Activated naive CD8-positive, alpha-beta T cell treated with anti-CD3 and anti-CD28 coated beads, Interleukin-2, amount 10 ng/mL, durations not matched to agents 7 days and 5 days (primary cell): ENCODE measurements at regions not wholly inside any gene's neighbourhood (a gene's known extent, or its start where the extent isn't known, plus 50 kb on each side); places are given as distances from the start of the nearest gene placed in this dataset.
"Not testable (repeated sequence)": the region's sequence is repeated elsewhere in the genome, so short reads cannot be mapped to it uniquely, and the experiment has no call there.

ENCODE experiments used
- ATAC-seq: fragments of 150-1000 bp; cut with Tn5 transposase; one replicate; pipeline ENCODE4 v1.10.0; 2021; ENCODE audit warnings: low read depth, moderate library complexity
- POLR2A ChIA-PET: fragments of 350-600 bp; sonication (Branson Sonifier 250); formaldehyde crosslinking; loops from one replicate; lab custom pipeline; 2021; ENCODE audit warnings: antibody characterized with exemption; lab: Charles Lee
- DNase-seq: peaks from one replicate; pipeline ENCODE4 v3.0.0; 2021
- H3K27ac Mint-ChIP-seq: one replicate; pipeline ENCODE4 v1.8.0; 2022; ENCODE audit warnings: mild to moderate bottlenecking, mixed read lengths
- H3K27me3 Mint-ChIP-seq: one replicate; pipeline ENCODE4 v1.8.0; 2022; ENCODE audit warnings: mild to moderate bottlenecking, moderate library complexity, mixed read lengths
- H3K36me3 Mint-ChIP-seq: one replicate; pipeline ENCODE4 v1.8.0; 2021; ENCODE audit warnings: mild to moderate bottlenecking, mixed read lengths
- H3K4me1 Mint-ChIP-seq: one replicate; pipeline ENCODE4 v1.8.0; 2021; ENCODE audit warnings: mixed read lengths
- H3K4me3 Mint-ChIP-seq: one replicate; pipeline ENCODE4 v1.8.0; 2022; ENCODE audit warnings: mild to moderate bottlenecking, moderate library complexity, mixed read lengths
- H3K9me3 Mint-ChIP-seq: one replicate; pipeline ENCODE4 v1.8.0; 2021; ENCODE audit warnings: mixed read lengths

DNA sequence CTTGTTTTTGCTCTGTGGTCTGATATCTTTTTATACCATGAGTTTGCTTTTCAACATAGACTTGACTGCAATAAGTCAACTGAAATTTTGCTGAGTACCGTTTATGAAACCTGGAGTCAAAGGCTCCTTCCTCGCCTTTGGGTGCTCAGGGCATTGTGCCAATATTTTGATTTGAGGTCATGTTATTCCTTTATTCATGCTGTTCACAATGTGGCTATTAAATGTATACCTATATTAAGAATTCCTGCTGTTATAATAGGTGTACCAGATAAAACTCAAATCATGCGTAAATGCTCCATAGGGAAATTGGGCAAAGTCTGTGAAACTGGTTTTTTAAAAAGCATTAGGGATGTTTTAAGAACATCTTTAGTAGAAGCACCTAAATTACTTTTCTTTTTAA is 334.0 kb upstream of the NUDT12 start:
- POLR2A ChIA-PET = no interaction called here
- ATAC-seq (no peak), DNase-seq (no peak)
- H3K27me3 Mint-ChIP-seq = no peaks in the 10 kb centered on the region
- no peaks in the 10 kb centered on the region for H3K36me3 Mint-ChIP-seq
- no peaks in the 10 kb centered on the region for H3K4me1 Mint-ChIP-seq
- H3K9me3 Mint-ChIP-seq = peaks cover 7% of the 10 kb centered on the region
- H3K4me3 Mint-ChIP-seq = no peak overlapping the region
- no peak overlapping the region for H3K27ac Mint-ChIP-seq

DNA sequence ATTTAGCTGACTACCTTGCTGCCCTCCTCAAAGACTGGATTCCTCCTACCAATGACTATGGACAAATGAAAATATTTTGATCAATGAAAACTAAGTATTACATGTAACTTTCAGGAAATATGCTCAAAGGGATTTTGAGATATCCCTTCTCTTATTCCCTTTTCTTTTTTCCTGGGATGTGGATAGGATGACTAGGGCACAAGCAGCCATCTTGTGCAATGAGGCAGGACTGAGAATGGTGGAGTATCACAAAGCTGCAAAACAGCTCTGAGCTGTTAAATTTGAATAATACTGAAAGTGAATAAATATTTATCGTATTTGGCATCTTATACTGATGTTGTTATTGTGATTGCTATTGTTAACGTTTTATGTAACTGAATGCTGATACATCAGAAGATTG is 333.1 kb upstream of the NUDT12 start:
- no peak overlapping the region for H3K27ac Mint-ChIP-seq
- no peaks in the 10 kb centered on the region for H3K36me3 Mint-ChIP-seq
- ATAC-seq (no peak), DNase-seq (no peak)
- no peak overlapping the region for H3K4me3 Mint-ChIP-seq
- H3K27me3 Mint-ChIP-seq = no peaks in the 10 kb centered on the region
- H3K9me3 Mint-ChIP-seq = peaks cover 5% of the 10 kb centered on the region
- POLR2A ChIA-PET = no interaction called here
- H3K4me1 Mint-ChIP-seq = no peaks in the 10 kb centered on the region

DNA sequence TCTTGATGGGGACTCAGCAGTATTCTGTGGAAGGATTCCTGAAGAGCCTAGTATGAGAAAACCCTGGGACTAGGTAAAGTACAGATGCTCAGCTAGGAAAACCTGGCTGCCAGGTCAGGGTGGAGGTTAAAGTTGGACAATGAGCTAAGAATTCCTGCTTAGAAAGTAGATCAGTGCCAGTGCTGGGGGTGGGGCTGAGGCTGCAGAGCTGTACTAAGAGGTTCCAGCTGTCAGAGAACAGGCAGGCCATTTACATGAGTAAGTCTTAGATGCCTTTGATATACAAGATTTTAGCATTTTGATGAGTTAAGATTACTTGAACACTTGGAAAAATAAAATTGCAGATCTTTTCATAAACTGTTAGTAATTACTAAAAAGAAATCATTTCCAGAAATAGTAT is 332.3 kb upstream of the NUDT12 start:
- no peak overlapping the region for H3K27ac Mint-ChIP-seq
- POLR2A ChIA-PET = no interaction called here
- no peak for DNase-seq
- H3K27me3 Mint-ChIP-seq = no peaks in the 10 kb centered on the region
- H3K4me3 Mint-ChIP-seq = no peak overlapping the region
- H3K36me3 Mint-ChIP-seq = no peaks in the 10 kb centered on the region
- no peaks in the 10 kb centered on the region for H3K4me1 Mint-ChIP-seq
- H3K9me3 Mint-ChIP-seq = peaks cover 5% of the 10 kb centered on the region
- no peak for ATAC-seq

DNA sequence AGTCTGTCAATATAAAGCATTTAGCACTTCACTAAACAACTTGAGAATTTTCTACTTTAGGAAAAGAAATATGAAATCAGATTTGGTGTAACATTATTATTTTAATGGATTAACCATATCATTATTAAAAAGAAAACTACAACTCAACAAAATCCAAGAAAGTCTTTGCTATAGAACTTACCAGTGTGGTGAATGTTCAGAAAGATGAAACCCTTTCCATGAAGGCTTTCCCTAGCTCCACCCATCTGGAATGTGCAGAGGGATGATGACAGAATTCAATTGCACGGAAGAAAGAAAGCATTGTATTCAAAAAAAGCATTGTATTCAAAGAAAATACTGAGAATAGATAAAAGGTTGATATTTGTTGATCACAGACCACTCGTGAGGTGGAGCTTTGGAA is 328.6 kb upstream of the NUDT12 start:
- DNase-seq (no peak), ATAC-seq (no peak)
- Mint-ChIP-seq H3K36me3 (no peaks in the 10 kb centered on the region), H3K4me3 (no peak overlapping the region), H3K4me1 (no peaks in the 10 kb centered on the region), H3K27ac (no peak overlapping the region), H3K27me3 (no peaks in the 10 kb centered on the region), H3K9me3 (no peaks in the 10 kb centered on the region)
- POLR2A ChIA-PET = no interaction called here

DNA sequence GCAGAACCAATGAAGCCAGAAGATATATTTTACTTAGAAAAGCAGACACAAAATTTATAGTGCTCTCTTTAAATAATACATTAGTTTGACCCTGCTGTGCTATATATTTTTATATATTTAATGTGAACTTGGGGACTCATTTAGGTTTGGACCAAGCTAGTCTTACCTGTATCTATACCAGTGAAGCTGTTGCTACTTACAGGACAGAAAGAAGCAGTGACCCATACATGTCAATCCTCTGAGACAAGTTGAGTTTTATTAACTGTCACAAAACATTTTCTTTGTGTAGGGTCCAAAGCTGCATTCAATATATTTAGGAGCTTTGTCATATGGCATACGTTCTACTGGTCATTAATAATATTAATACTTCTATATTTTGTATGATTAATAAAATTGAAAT is 327.7 kb upstream of the NUDT12 start:
- H3K4me1 Mint-ChIP-seq = no peaks in the 10 kb centered on the region
- DNase-seq = no peak
- no peaks in the 10 kb centered on the region for H3K9me3 Mint-ChIP-seq
- POLR2A ChIA-PET = no interaction called here
- H3K4me3 Mint-ChIP-seq = no peak overlapping the region
- ATAC-seq = no peak
- no peak overlapping the region for H3K27ac Mint-ChIP-seq
- no peaks in the 10 kb centered on the region for H3K27me3 Mint-ChIP-seq
- H3K36me3 Mint-ChIP-seq = no peaks in the 10 kb centered on the region

DNA sequence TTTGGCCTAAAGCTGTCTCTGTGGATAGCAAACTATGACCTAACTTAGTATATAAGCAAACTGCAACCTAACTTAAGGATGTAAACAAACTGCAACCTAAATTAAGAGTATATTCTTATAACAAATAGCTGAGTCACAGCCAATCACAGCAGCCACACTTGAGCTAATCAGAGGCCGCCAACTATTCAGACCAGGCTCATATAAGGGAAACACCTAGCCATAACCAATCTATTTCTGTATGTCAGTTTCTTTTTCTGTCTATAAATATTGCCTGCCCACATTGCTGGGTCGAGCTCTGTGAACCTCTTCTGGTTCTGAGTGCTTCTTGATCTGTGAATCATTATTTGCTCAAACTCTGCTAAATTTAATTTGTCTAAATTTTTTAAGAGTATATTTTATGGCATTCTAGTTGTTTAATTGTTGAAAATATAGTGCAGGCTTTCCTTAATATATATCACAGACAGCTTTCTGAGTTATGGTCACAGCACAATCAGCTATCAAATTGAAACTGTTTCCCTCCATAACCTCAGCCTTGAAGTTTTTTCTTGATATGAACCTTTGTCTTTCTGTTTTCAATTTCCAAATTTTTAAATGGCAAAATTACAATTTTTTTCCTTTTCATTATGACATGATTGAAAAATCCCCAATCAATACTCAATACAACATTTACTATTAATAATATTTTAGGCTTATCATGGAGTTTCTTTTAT is 327.1 kb upstream of the NUDT12 start:
- H3K4me3 Mint-ChIP-seq = no peak overlapping the region
- POLR2A ChIA-PET = no interaction called here
- no peaks in the 10 kb centered on the region for H3K9me3 Mint-ChIP-seq
- DNase-seq (no peak), ATAC-seq (no peak)
- no peaks in the 10 kb centered on the region for H3K27me3 Mint-ChIP-seq
- H3K4me1 Mint-ChIP-seq = no peaks in the 10 kb centered on the region
- no peak overlapping the region for H3K27ac Mint-ChIP-seq
- H3K36me3 Mint-ChIP-seq = no peaks in the 10 kb centered on the region

DNA sequence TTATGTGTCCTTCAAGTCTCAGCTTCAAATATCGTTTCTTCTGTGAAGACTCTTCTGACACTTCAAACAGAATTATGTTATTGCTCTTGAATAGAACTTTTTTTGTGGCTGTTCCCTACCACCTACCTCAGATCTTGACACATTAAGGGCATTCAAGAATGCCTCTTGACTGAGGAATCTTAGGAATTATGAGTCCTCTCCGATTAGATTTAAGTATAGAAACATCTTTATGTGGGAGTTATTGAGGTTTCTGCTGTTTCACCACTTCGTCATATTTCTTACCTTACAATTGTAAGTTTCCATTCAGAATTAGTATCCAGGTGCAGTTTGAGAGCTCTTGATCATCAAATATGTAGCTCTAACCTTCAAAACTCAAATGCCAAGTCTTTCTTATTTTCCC is 324.2 kb upstream of the NUDT12 start:
- Mint-ChIP-seq H3K27ac (no peak overlapping the region), H3K36me3 (no peaks in the 10 kb centered on the region), H3K4me1 (no peaks in the 10 kb centered on the region), H3K9me3 (no peaks in the 10 kb centered on the region), H3K27me3 (no peaks in the 10 kb centered on the region), H3K4me3 (no peak overlapping the region)
- ATAC-seq (no peak), DNase-seq (no peak)
- POLR2A ChIA-PET = no interaction called here

DNA sequence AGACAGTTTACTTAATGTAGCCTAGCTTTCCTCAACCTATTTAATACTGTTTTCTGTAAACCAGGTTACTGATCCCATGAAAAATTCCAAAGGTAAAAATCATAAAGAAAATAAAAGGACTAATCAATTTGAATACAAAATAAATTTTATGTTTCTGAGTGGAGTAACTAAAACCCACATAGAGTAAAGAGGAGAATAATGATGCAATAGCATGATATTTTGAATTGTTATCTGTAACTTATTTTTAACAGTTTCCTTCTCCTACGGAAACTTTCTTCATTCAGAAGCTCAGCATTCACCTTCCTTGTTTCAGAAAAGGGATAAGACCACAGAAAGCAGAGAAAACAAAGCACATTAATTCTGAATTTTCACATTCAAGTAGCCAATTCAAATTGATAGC is 320.6 kb upstream of the NUDT12 start:
- no peak overlapping the region for H3K4me3 Mint-ChIP-seq

DNA sequence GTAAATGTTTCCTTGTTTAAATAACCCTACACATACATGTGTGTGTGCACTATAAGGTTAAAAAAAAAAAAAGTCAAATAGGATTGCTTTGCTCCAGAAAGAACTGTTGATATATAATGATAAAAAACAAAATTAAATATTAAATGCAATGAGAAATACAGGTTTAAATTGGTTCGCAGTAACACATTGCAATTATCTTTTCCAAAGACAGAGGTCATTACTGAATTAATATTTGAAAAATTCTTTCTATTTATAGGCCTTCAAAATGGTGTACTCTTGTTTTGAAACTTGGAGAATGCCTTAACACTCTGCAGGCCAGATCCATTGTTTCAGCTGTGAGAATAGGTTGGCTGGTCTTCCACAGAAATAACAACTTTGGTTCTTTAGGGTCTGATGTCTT is 319.0 kb upstream of the NUDT12 start:
- ATAC-seq (no peak), DNase-seq (no peak)
- no peaks in the 10 kb centered on the region for H3K27me3 Mint-ChIP-seq
- H3K4me1 Mint-ChIP-seq = no peaks in the 10 kb centered on the region
- POLR2A ChIA-PET = no interaction called here
- H3K9me3 Mint-ChIP-seq = peaks cover 2% of the 10 kb centered on the region
- H3K36me3 Mint-ChIP-seq = no peaks in the 10 kb centered on the region
- no peak overlapping the region for H3K4me3 Mint-ChIP-seq
- no peak overlapping the region for H3K27ac Mint-ChIP-seq

More for the DNA sequence above, 320.6 kb upstream of the NUDT12 start:
- ATAC-seq (no peak), DNase-seq (no peak)
- POLR2A ChIA-PET = no interaction called here
- Mint-ChIP-seq H3K36me3 (no peaks in the 10 kb centered on the region), H3K9me3 (peaks cover 2% of the 10 kb centered on the region), H3K27me3 (no peaks in the 10 kb centered on the region), H3K4me1 (no peaks in the 10 kb centered on the region), H3K27ac (no peak overlapping the region)

DNA sequence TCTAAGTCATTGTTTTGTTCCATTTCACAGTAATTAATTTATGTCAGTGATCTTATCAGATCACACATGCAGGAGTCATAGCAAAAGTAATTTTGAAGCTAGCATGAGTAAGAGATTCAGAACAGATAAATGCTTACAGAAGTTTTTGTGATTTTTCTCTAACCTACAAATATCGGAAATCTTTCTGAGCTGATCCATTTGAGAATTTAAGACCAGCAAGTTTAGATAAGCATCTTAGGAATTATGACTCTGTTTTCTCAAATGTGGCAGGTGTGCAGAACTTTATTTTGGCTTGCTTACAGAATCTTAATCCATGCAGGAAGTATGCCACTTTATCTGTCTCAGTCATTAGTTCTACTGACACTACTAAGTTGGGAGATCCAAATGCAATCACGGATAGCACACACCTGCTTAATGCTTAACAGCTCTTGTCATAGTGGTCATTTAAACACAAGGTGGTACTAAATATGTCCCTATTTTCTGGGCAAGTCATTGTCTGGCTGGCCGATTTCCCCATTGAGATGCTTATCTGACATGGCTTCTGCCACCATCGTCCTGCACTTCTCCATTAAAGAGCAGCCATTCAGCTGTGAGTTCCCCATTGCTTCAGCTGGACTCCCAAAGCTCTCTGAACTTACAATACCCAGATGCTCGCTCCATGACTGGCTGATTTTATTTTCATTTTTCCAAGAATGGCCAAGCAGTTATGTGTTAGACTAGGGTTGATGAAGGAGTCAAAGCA is 305.4 kb upstream of the NUDT12 start:
- POLR2A ChIA-PET = no interaction called here
- Mint-ChIP-seq H3K27ac (no peak overlapping the region), H3K4me3 (no peak overlapping the region), H3K27me3 (no peaks in the 10 kb centered on the region), H3K4me1 (no peaks in the 10 kb centered on the region), H3K9me3 (no peaks in the 10 kb centered on the region), H3K36me3 (no peaks in the 10 kb centered on the region)
- DNase-seq (no peak), ATAC-seq (no peak)

DNA sequence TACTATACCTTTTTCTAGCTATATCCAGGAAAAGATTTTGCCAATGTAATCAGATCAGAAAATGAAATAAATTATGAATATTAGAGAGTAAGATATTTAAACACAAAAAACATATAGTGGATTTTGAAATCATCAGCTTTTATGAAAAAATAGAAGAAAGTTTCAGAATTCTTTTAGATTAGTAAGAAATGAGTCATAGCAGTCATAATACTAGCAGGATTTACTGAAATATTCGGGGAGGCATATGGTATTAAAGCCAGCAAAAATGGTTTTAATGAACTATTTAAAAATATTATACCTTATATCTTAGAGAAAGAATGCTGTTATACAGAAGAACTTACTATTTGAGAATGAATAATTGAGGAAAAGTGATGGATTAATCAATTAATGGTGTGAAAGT is 303.6 kb upstream of the NUDT12 start:
- Mint-ChIP-seq H3K4me1 (no peaks in the 10 kb centered on the region), H3K36me3 (no peaks in the 10 kb centered on the region), H3K9me3 (no peaks in the 10 kb centered on the region), H3K27me3 (no peaks in the 10 kb centered on the region), H3K27ac (no peak overlapping the region), H3K4me3 (no peak overlapping the region)
- ATAC-seq (no peak), DNase-seq (no peak)
- POLR2A ChIA-PET = no interaction called here

DNA sequence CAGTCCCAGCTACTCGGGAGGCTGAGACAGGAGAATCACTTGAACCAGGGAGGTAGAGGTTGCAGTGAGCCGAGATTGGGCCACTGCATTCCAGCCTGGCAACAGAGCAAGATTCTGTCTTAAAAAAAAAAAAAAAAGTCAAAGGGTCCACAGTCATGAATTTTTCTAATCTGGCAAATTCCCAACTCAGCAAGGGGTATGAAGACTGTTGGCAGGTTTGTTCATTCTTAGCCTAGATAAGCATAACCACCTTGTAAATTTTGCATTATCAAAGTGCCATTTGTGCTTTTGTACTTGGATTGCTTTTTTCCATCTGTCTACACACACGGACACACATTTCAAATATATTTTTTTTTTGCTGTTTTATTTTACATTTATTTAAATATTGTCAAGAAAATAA is 299.8 kb upstream of the NUDT12 start:
- H3K4me3 Mint-ChIP-seq = no peak overlapping the region
- no peaks in the 10 kb centered on the region for H3K4me1 Mint-ChIP-seq
- ATAC-seq (no peak), DNase-seq (no peak)
- H3K36me3 Mint-ChIP-seq = no peaks in the 10 kb centered on the region
- POLR2A ChIA-PET = no interaction called here
- H3K9me3 Mint-ChIP-seq = peaks cover 1% of the 10 kb centered on the region
- H3K27me3 Mint-ChIP-seq = no peaks in the 10 kb centered on the region
- no peak overlapping the region for H3K27ac Mint-ChIP-seq

DNA sequence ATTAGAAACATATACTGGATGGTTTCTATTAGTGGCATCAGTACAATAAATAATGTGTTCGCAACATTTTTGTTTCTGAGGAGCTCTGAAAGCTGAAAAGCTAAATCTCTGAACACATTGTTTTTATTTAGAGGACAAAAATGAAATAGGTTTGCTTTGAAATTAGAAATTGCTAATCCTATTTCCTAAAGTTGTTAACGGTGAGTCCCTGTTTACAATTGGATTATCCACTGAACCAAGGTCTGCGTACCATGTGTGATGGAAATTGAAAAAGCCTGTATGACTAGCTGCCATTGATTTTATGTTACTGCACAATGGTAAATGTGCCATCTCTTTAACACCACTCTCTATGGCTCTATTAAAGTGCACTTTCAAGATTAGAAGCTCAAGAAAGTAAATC is 297.7 kb upstream of the NUDT12 start:
- H3K4me3 Mint-ChIP-seq = no peak overlapping the region
- ATAC-seq (no peak), DNase-seq (no peak)
- H3K4me1 Mint-ChIP-seq = no peaks in the 10 kb centered on the region
- no peaks in the 10 kb centered on the region for H3K36me3 Mint-ChIP-seq
- POLR2A ChIA-PET = no interaction called here
- no peak overlapping the region for H3K27ac Mint-ChIP-seq
- H3K9me3 Mint-ChIP-seq = peaks cover 4% of the 10 kb centered on the region
- H3K27me3 Mint-ChIP-seq = no peaks in the 10 kb centered on the region

DNA sequence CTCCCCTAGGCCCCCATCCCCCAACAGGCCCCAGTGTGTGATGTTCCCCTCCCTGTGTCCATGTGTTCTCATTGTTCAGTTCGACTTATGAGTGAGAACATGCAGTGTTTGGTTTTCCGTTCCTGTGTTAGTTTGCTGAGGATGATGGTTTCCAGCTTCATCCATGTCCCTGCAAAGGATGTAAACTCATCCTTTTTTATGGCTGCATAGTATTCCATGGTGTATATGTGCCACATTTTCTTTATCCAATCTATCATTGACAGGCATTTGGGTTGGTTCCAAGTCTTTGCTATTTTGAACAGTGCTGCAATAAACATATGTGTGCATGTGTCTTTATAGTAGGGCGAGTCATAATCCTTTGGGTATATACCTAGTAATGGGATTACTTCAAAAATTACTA is 295.8 kb upstream of the NUDT12 start:
- not testable (repeated sequence) for H3K27ac Mint-ChIP-seq, H3K4me3 Mint-ChIP-seq, ATAC-seq

More for the DNA sequence above, 295.8 kb upstream of the NUDT12 start:
- DNase-seq, POLR2A ChIA-PET, H3K36me3 Mint-ChIP-seq, H3K27me3 Mint-ChIP-seq, H3K4me1 Mint-ChIP-seq, H3K9me3 Mint-ChIP-seq: not testable (repeated sequence)
